ENCODE measurements at regions not wholly inside any gene's neighbourhood (a gene's known extent, or its start where the extent isn't known, plus 50 kb on each side); places are given as distances from the start of the nearest gene placed in this dataset.

- TF ChIP-seq CTCF (conservative IDR thresholded peaks at IDR 0.05; ENCODE audit: low read depth in 2 of 2) (no peak), NANOG (IDR thresholded peaks at IDR 0.05; ENCODE audit: borderline replicate concordance) (no peak)
These were observed 220.7 kb upstream of the TMEM161B start for GRCh38 chr5:88489364-88489763.

Data from GM23338 (cell line).